SU-DHL-6 (cell line): ENCODE measurements at regions not wholly inside any gene's neighbourhood (a gene's known extent, or its start where the extent isn't known, plus 50 kb on each side); places are given as distances from the start of the nearest gene placed in this dataset.

Source experiments
- H2AFZ ChIP-seq: fragments of 200-600 bp; sonication (generic); 2 replicates; pipeline ENCODE4 v1.6.1; 2014; ENCODE audit warnings: low read depth, mild to moderate bottlenecking, moderate library complexity, mixed read lengths, antibody characterized with exemption, low read length; ENCODE audit not compliant: severe bottlenecking
- H3F3A ChIP-seq: fragments of 200-600 bp; shearing (Covaris generic); 2 replicates; pipeline ENCODE4 v1.6.0; 2016; ENCODE audit warnings: antibody characterized with exemption, mild to moderate bottlenecking; ENCODE audit not compliant: insufficient read depth
- H3K27ac ChIP-seq: fragments of 200-600 bp; sonication (generic); 2 replicates; pipeline ENCODE4 v1.5.1; 2016; ENCODE audit warnings: low read depth, mild to moderate bottlenecking, low read length, moderate library complexity, mixed read lengths
- H3K27me3 ChIP-seq: fragments of 200-600 bp; sonication (generic), shearing (Covaris generic); 2 replicates; pipeline ENCODE4 v1.6.0; 2014; ENCODE audit warnings: mild to moderate bottlenecking, low read length
- H3K36me3 ChIP-seq: fragments of 200-600 bp; sonication (generic); 2 replicates; pipeline ENCODE4 v1.6.1; 2014; ENCODE audit warnings: mild to moderate bottlenecking, low read length, mixed read lengths
- H3K4me2 ChIP-seq: fragments of 300-600, 200-600 bp; shearing (Covaris generic), sonication (generic); 2 replicates; pipeline ENCODE4 v1.6.0; 2014; ENCODE audit warnings: low read length, low read depth, mild to moderate bottlenecking; ENCODE audit not compliant: poor library complexity, severe bottlenecking
- H3K4me3 ChIP-seq: fragments of 200-600 bp; sonication (generic); 2 replicates; pipeline ENCODE4 v1.5.1; 2014; ENCODE audit warnings: antibody characterized with exemption, low read length, mild to moderate bottlenecking, mixed read lengths; ENCODE audit not compliant: insufficient read depth, poor library complexity, severe bottlenecking
- H3K79me2 ChIP-seq: fragments of 200-600 bp; sonication (generic); 2 replicates; pipeline ENCODE4 v1.6.1; 2014; ENCODE audit warnings: mild to moderate bottlenecking, low read length, moderate library complexity; ENCODE audit not compliant: insufficient read depth
- H3K9ac ChIP-seq: fragments of 200-600 bp; sonication (generic); 2 replicates; pipeline ENCODE4 v1.7.0; 2014; ENCODE audit warnings: mild to moderate bottlenecking, low read length
- H3K9me2 ChIP-seq: fragments of 200-600 bp; sonication (generic); replicated peaks from 2 replicates; pipeline ENCODE4 v1.6.1; 2014; ENCODE audit warnings: low read length; ENCODE audit not compliant: insufficient read depth
- H3K9me3 ChIP-seq: fragments of 200-600 bp; sonication (generic); 2 replicates; pipeline ENCODE4 v1.6.1; 2014; ENCODE audit warnings: low read length, mixed read lengths; ENCODE audit not compliant: insufficient read depth
- H4K20me1 ChIP-seq: fragments of 200-600 bp; sonication (generic); 2 replicates; pipeline ENCODE4 v1.6.1; 2014; ENCODE audit warnings: low read depth, mild to moderate bottlenecking, antibody characterized with exemption, low read length, moderate library complexity, mixed read lengths
- EZH2phosphoT487 ChIP-seq: fragments of 200-600 bp; sonication (generic), shearing (Covaris generic); conservative IDR thresholded peaks from 2 replicates; pipeline ENCODE4 v1.6.1; 2018; ENCODE audit warnings: mild to moderate bottlenecking, antibody characterized with exemption, low read length, moderate library complexity, mixed read lengths
- TF ChIP-seq, protein P1 (sequence below): fragments of 200-600 bp; sonication (generic); IDR thresholded peaks from one replicate; pipeline ENCODE4 v1.5.1; 2017; ENCODE audit warnings: antibody characterized with exemption, mild to moderate bottlenecking, low read length, moderate library complexity; ENCODE audit not compliant: insufficient read depth, poor library complexity, severe bottlenecking

DNA sequence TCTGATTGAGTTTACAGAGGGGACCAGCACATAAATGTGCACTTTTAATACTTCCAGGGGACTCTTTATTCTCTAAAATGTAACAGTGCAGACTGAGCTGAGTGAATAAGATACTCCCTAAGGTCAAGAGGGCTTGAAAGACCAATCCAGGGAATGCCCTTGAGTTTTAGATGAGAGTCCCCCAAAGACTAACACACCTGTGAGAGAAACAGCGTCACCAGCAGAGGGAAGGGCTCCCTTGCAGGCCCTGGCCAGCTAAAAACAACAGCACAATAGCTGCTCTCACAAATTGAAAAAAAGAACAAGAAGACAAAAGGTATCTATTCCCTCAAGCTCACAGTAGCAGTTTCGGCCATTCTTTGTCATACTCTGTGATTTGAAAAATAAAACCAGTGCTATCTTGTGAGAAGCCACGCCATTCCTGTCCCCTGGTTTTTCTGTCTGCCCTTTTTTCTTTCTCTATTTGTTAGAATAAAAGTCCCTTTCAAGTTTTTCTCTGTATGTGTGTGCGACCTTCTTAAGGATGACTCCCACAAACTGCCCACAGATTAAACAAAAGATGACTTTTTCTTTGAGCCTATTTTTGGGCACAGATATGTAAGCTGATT, 230.4 kb upstream of the BMPER start:
- Histone ChIP-seq H3K4me3 (no peak overlapping the region), H3F3A (no peaks in the 10 kb centered on the region), H2AFZ (no peak overlapping the region), H3K36me3 (no peaks in the 10 kb centered on the region), H3K9ac (no peak overlapping the region), H4K20me1 (no peaks in the 10 kb centered on the region), H3K9me3 (no peaks in the 10 kb centered on the region), H3K27ac (no peak overlapping the region), H3K9me2 (no peaks in the 10 kb centered on the region), H3K27me3 (no peaks in the 10 kb centered on the region), H3K4me2 (no peak overlapping the region), H3K79me2 (no peaks in the 10 kb centered on the region)
- no peak for TF ChIP-seq EZH2phosphoT487
- TF ChIP-seq, protein P1, sequence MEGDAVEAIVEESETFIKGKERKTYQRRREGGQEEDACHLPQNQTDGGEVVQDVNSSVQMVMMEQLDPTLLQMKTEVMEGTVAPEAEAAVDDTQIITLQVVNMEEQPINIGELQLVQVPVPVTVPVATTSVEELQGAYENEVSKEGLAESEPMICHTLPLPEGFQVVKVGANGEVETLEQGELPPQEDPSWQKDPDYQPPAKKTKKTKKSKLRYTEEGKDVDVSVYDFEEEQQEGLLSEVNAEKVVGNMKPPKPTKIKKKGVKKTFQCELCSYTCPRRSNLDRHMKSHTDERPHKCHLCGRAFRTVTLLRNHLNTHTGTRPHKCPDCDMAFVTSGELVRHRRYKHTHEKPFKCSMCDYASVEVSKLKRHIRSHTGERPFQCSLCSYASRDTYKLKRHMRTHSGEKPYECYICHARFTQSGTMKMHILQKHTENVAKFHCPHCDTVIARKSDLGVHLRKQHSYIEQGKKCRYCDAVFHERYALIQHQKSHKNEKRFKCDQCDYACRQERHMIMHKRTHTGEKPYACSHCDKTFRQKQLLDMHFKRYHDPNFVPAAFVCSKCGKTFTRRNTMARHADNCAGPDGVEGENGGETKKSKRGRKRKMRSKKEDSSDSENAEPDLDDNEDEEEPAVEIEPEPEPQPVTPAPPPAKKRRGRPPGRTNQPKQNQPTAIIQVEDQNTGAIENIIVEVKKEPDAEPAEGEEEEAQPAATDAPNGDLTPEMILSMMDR, result no peak

DNA sequence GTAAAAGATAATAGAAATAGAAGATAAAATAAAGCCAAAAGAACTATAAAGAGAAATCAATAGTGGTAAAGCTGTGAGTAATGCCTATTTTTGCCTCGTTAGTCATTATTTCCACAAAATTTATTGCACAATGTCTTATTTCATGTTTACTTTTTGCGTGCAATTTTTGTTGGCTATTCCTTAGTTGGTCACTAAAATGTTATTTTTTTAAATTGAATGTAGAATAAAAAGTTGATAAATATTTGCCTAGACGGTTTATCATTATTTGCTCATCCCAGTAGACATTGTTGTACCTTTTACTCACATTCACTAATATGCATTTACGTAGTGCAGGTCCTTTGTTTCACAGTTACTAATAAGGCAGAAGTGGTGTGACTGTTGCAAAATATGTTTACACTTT, 227.8 kb upstream of the BMPER start:
- no peak overlapping the region for H3K4me2 ChIP-seq
- no peak for TF ChIP-seq EZH2phosphoT487
- TF ChIP-seq, protein P1, result no peak

DNA sequence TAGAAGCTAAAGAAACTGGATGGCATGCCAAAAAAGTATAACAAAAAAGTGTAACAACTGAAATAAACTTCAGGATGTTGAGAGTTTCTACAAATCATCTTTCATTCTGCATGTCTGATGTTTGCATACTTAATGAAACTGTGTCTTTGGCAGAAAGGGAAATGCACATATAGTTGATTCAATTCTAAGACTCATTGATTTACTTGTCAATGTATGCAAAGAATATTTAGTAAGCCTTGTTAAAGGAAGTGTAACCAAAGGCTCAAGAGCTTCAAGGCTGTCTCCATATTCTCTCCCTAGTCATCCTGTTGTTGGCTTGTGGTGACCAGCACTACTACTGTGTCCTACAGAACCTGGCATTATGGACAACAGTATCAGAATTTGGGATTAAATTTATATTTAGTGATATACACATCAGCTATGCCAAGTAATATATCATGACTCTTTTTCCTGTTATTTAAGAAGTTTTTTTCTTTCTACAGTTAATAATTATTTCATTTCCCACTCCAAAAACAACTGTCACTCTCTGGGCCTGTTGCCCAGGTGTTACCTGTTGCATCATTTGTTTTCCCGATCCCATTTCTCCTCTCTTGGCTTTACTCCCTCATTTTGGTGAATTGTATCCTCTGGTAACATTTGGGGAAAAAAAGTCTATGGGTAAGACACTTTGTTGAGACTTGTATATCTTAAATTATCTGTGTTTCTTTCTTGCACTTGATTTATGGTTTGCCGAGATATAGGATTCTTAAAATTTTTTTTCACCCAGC, 226.6 kb upstream of the BMPER start:
- Histone ChIP-seq H3K4me2 (no peak overlapping the region), H3K9me3 (no peaks in the 10 kb centered on the region), H4K20me1 (no peaks in the 10 kb centered on the region), H3K9ac (no peak overlapping the region), H3K27ac (no peak overlapping the region), H3K36me3 (no peaks in the 10 kb centered on the region), H3K79me2 (no peaks in the 10 kb centered on the region), H2AFZ (no peak overlapping the region), H3K27me3 (no peaks in the 10 kb centered on the region), H3K9me2 (no peaks in the 10 kb centered on the region), H3K4me3 (no peak overlapping the region), H3F3A (no peaks in the 10 kb centered on the region)
- TF ChIP-seq EZH2phosphoT487, result no peak
- TF ChIP-seq, protein P1, result no peak

More for the DNA sequence above, 227.8 kb upstream of the BMPER start:
- no peaks in the 10 kb centered on the region for H3K27me3 ChIP-seq
- no peaks in the 10 kb centered on the region for H3K79me2 ChIP-seq
- no peak overlapping the region for H3K4me3 ChIP-seq
- H4K20me1 ChIP-seq, result no peaks in the 10 kb centered on the region
- no peaks in the 10 kb centered on the region for H3K36me3 ChIP-seq
- H2AFZ ChIP-seq, result no peak overlapping the region
- H3K9me2 ChIP-seq, result no peaks in the 10 kb centered on the region
- H3F3A ChIP-seq, result no peaks in the 10 kb centered on the region
- no peaks in the 10 kb centered on the region for H3K9me3 ChIP-seq
- H3K9ac ChIP-seq, result no peak overlapping the region
- no peak overlapping the region for H3K27ac ChIP-seq
